SK-N-SH (cell line): ENCODE measurements at regions not wholly inside any gene's neighbourhood (a gene's known extent, or its start where the extent isn't known, plus 50 kb on each side); places are given as distances from the start of the nearest gene placed in this dataset.

ENCODE experiments used
- CTCF ChIA-PET: fragments of 300-600, 350-600 bp; formaldehyde crosslinking; extraction: SDS; loops from one replicate; lab custom pipeline; 2021; lab: Yijun Ruan, JAX
- POLR2A ChIA-PET: fragments of 350-600 bp; sonication (Branson Sonifier 250); formaldehyde crosslinking; extraction: SDS; loops from one replicate; lab custom pipeline; 2020; ENCODE audit warnings: antibody characterized with exemption, inconsistent platforms; lab: Yijun Ruan, JAX
- DNase-seq: peaks from one replicate; pipeline ENCODE4 v3.0.0; 2012
- H2AFZ ChIP-seq: fragments of 200-600 bp; sonication (generic); 2 replicates; pipeline ENCODE4 v1.8.1; 2016; ENCODE audit warnings: antibody characterized with exemption, mild to moderate bottlenecking, low read depth
- H3F3A ChIP-seq: fragments of 200-600 bp; sonication (generic); replicated peaks from 2 replicates; pipeline ENCODE3; 2016; ENCODE audit warnings: antibody characterized with exemption, mild to moderate bottlenecking; ENCODE audit not compliant: insufficient read depth
- H3K27ac ChIP-seq, 2 experiments: fragments of 200-500 bp in 1 of 2; fragments of 200-600 bp in 1 of 2; sonication (Bioruptor generic) in 1 of 2; sonication (generic), shearing (Covaris generic) in 1 of 2; 2 replicates each; pipeline versions ENCODE4 v1.5.1 to v1.6.1; 2014 to 2016; ENCODE audit warnings: low read depth in 2 of 2, inconsistent platforms in 1 of 2, low read length in 1 of 2, mild to moderate bottlenecking in 1 of 2, mixed read lengths in 1 of 2
- H3K27me3 ChIP-seq: fragments of 200-600 bp; sonication (generic), shearing (Covaris generic); 2 replicates; pipeline ENCODE4 v1.6.1; 2016; ENCODE audit warnings: mixed run types; ENCODE audit not compliant: insufficient read depth
- H3K36me3 ChIP-seq, 2 experiments: fragments of 200-500 bp in 1 of 2; fragments of 200-600 bp in 1 of 2; sonication (Bioruptor generic) in 1 of 2; sonication (generic) in 1 of 2; replicated peaks in 1 of 2; 2 replicates each; pipeline versions ENCODE3 to v1.5.1; 2014 to 2016; ENCODE audit warnings: low read length in 1 of 2, mild to moderate bottlenecking in 1 of 2; ENCODE audit not compliant: insufficient read depth in 2 of 2, control insufficient read depth in 1 of 2
- H3K4me1 ChIP-seq, 2 experiments: fragments of 200-500 bp in 1 of 2; fragments of 200-600 bp in 1 of 2; sonication (Bioruptor generic) in 1 of 2; sonication (generic), shearing (Covaris generic) in 1 of 2; 2 replicates each; pipeline versions ENCODE4 v1.5.1 to v1.6.1; 2014 to 2016; ENCODE audit warnings: low read depth in 1 of 2, low read length in 1 of 2, mixed run types in 1 of 2; ENCODE audit not compliant: insufficient read depth in 2 of 2, control insufficient read depth in 1 of 2
- H3K4me2 ChIP-seq: fragments of 200-600 bp; sonication (generic), shearing (Covaris generic); 2 replicates; pipeline ENCODE4 v1.6.1; 2017; ENCODE audit warnings: mixed run types
- H3K4me3 ChIP-seq, 2 experiments: fragments of 200-500 bp in 1 of 2; fragments of 200-600 bp in 1 of 2; sonication (Bioruptor generic) in 1 of 2; sonication (generic), shearing (Covaris generic) in 1 of 2; 2 replicates each; pipeline versions ENCODE4 v1.5.1 to v1.8.1; 2014 to 2016; ENCODE audit warnings: low read depth in 2 of 2, inconsistent platforms in 1 of 2, low read length in 1 of 2, mild to moderate bottlenecking in 1 of 2, mixed read lengths in 1 of 2, moderate library complexity in 1 of 2
- H3K79me2 ChIP-seq: fragments of 200-600 bp; sonication (generic); 2 replicates; pipeline ENCODE4 v1.8.1; 2017; ENCODE audit warnings: mild to moderate bottlenecking; ENCODE audit not compliant: insufficient read depth
- H3K9ac ChIP-seq: fragments of 200-600 bp; sonication (generic); 2 replicates; pipeline ENCODE4 v1.6.1; 2017; ENCODE audit warnings: mixed run types
- H3K9me2 ChIP-seq: fragments of 200-600 bp; sonication (generic); 2 replicates; pipeline ENCODE4 v1.6.1; 2017; ENCODE audit warnings: mixed run types
- H3K9me3 ChIP-seq: fragments of 200-600 bp; sonication (generic); 2 replicates; pipeline ENCODE4 v1.6.1; 2017; ENCODE audit warnings: mixed run types, mild to moderate bottlenecking, moderate library complexity
- H4K20me1 ChIP-seq: fragments of 200-600 bp; sonication (generic); 2 replicates; pipeline ENCODE4 v1.6.1; 2017; ENCODE audit warnings: mild to moderate bottlenecking, mixed run types; ENCODE audit not compliant: insufficient read depth
- CHD2 ChIP-seq: fragments of 150-350 bp; IDR thresholded peaks from 2 replicates; pipeline ENCODE4 v1.6.1; 2018; ENCODE audit warnings: low read length; ENCODE audit not compliant: partially characterized antibody
- ELF1 ChIP-seq: IDR thresholded peaks from 2 replicates; pipeline ENCODE4 v1.4.0; 2012
- FOSL2 ChIP-seq: IDR thresholded peaks from 2 replicates; pipeline ENCODE4 v1.4.0; 2012; ENCODE audit warnings: low read depth, mild to moderate bottlenecking, moderate library complexity, borderline replicate concordance
- JUND ChIP-seq: IDR thresholded peaks from 2 replicates; pipeline ENCODE4 v1.4.0; 2012
- MEF2A ChIP-seq: IDR thresholded peaks from 2 replicates; pipeline ENCODE4 v1.4.0; 2012; ENCODE audit warnings: low read depth, borderline replicate concordance
- POLR2AphosphoS5 ChIP-seq: IDR thresholded peaks from 2 replicates; pipeline ENCODE4 v1.6.1; 2012; ENCODE audit warnings: low read depth, low read length
- RAD21 ChIP-seq: IDR thresholded peaks from 2 replicates; pipeline ENCODE4 v1.6.1; 2012; ENCODE audit warnings: mild to moderate bottlenecking, low read length
- RCOR1 ChIP-seq: fragments of 150-350 bp; IDR thresholded peaks from 2 replicates; pipeline ENCODE4 v1.6.1; 2017; ENCODE audit warnings: antibody characterized with exemption, low read length
- SMC3 ChIP-seq: IDR thresholded peaks from 2 replicates; pipeline ENCODE4 v1.6.1; 2012; ENCODE audit warnings: low read depth, low read length, improper control_type of control experiment
- TAF1 ChIP-seq: IDR thresholded peaks from 2 replicates; pipeline ENCODE4 v1.6.1; 2012; ENCODE audit warnings: low read depth, mild to moderate bottlenecking, low read length, moderate library complexity, borderline replicate concordance
- TEAD4 ChIP-seq: IDR thresholded peaks from 2 replicates; pipeline ENCODE4 v1.4.0; 2012; ENCODE audit warnings: mild to moderate bottlenecking, borderline replicate concordance; ENCODE audit not compliant: insufficient read depth
- WGBS: methylation state at CpG from one replicate; pipeline ENCODE4 v1.1.6; 2017; ENCODE audit warnings: low lambda C conversion rate; 5-methylcytosine and 5-hydroxymethylcytosine counted together
- TF ChIP-seq, protein P1 (sequence below): fragments of 200-600 bp; sonication (generic); IDR thresholded peaks from 2 replicates; pipeline ENCODE4 v1.6.1; 2017; ENCODE audit warnings: antibody characterized with exemption, mild to moderate bottlenecking, moderate library complexity

DNA sequence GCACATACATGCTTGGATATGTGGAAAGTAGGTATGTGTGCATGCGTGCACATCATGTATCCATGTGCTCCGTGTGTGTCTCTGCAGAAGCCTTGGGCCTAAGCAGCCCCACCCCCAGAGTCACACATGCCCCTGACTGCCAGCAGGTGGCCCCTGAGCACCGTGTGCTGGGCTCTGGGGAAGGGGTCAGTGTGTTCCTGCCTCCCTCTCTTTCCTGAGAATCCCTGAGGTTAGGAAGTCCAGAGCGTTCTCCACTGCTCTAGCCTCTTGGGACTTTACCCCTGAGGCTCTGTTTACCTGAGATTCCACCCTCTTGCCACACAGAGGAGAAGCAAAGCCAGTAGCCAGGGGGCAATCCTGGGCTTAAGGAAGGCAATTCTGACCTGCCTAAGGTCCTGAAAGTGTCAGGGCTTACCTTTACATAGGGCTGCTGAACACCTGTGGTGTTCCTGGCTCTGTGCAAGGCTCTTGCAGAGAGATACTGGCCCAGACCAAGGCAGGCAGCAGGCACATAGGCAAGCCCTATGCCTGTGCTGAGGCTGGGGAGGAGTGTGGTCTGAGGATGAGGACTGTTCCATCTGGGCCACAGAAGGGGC lies 207.3 kb downstream of the TMEM38B start:
- POLR2A ChIA-PET = no interaction called here

DNA sequence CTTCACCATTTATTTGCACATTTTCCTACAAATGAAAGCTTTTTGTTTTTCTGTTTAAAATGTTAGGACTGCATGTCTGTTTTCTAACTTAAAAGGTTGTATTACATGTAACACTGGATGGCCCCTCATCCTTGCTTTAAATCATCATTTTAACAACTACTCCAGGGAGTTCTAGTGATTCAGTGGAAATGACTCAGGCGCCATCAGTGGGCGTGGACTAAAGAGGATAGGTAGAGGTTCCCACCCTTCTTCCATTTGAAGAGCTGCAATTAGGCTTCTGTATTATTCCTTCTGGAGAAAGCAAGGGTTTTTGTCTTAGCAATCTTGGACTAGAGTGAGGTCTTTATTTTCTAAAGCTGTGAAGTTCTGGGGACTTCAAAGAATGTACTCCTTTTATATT lies 213.7 kb downstream of the TMEM38B start:
- Histone ChIP-seq H3K9me3 (no peaks in the 10 kb centered on the region), H3K79me2 (no peaks in the 10 kb centered on the region), H3K4me3 (no peak overlapping the region), H4K20me1 (no peaks in the 10 kb centered on the region), H3K27me3 (no peaks in the 10 kb centered on the region), H3F3A (no peaks in the 10 kb centered on the region), H3K4me1 (no peaks in the 10 kb centered on the region), H3K36me3 (no peaks in the 10 kb centered on the region), H2AFZ (no peak overlapping the region), H3K9me2 (no peaks in the 10 kb centered on the region), H3K27ac (no peak overlapping the region), H3K9ac (no peak overlapping the region), H3K4me2 (no peak overlapping the region)
- 35% methylated on average over 2 of the region's 2 CpGs for WGBS
- DNase-seq = no peak
- CTCF ChIA-PET = interaction anchor here (0.6 kb wide), 1 partner anchor 65 kb away, joined by 3 read pairs; no protein-coding TSS in a partner anchor
- TF ChIP-seq RAD21 (no peak), TEAD4 (no peak), TAF1 (no peak), JUND (no peak)
- POLR2A ChIA-PET = interaction anchor here (0.7 kb wide), 1 partner anchor 23 kb away, joined by 3 read pairs; no protein-coding TSS in a partner anchor

More for the DNA sequence above, 207.3 kb downstream of the TMEM38B start:
- no peaks in the 10 kb centered on the region for H3K36me3 ChIP-seq
- WGBS = 29% methylated on average over 3 of the region's 4 CpGs
- H3K9ac ChIP-seq = no peak overlapping the region
- H3F3A ChIP-seq = no peaks in the 10 kb centered on the region
- H2AFZ ChIP-seq = no peak overlapping the region
- peak; percentile 84 for DNase-seq
- H4K20me1 ChIP-seq = no peaks in the 10 kb centered on the region
- H3K27me3 ChIP-seq = no peaks in the 10 kb centered on the region
- H3K9me3 ChIP-seq = no peaks in the 10 kb centered on the region
- CTCF ChIA-PET = interaction anchor here (1.2 kb wide), 1 partner anchor 77 kb away, joined by 4 read pairs; no protein-coding TSS in a partner anchor
- TF ChIP-seq ELF1 (no peak), MEF2A (no peak), POLR2AphosphoS5 (no peak), RAD21 (peak; percentile 98), CHD2 (peak; percentile 76), RCOR1 (0 out of 2 replicates have a peak, but pooled peaks have one; percentile 19), FOSL2 (no peak), SMC3 (peak; percentile 86)
- TF ChIP-seq, protein P1, sequence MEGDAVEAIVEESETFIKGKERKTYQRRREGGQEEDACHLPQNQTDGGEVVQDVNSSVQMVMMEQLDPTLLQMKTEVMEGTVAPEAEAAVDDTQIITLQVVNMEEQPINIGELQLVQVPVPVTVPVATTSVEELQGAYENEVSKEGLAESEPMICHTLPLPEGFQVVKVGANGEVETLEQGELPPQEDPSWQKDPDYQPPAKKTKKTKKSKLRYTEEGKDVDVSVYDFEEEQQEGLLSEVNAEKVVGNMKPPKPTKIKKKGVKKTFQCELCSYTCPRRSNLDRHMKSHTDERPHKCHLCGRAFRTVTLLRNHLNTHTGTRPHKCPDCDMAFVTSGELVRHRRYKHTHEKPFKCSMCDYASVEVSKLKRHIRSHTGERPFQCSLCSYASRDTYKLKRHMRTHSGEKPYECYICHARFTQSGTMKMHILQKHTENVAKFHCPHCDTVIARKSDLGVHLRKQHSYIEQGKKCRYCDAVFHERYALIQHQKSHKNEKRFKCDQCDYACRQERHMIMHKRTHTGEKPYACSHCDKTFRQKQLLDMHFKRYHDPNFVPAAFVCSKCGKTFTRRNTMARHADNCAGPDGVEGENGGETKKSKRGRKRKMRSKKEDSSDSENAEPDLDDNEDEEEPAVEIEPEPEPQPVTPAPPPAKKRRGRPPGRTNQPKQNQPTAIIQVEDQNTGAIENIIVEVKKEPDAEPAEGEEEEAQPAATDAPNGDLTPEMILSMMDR = peak; percentile 42
- peaks cover 0 to 6% of the 10 kb centered on the region in 2 experiments; a peak in 1 of 4 replicates for H3K4me1 ChIP-seq
- H3K4me3 ChIP-seq = no peak overlapping the region
- no peak overlapping the region for H3K4me2 ChIP-seq
- no peak overlapping the region for H3K27ac ChIP-seq
- no peaks in the 10 kb centered on the region for H3K9me2 ChIP-seq
- no peaks in the 10 kb centered on the region for H3K79me2 ChIP-seq
